HG03196 (cell line): ENCODE measurements at regions not wholly inside any gene's neighbourhood (a gene's known extent, or its start where the extent isn't known, plus 50 kb on each side); places are given as distances from the start of the nearest gene placed in this dataset.

Experiments used
- ATAC-seq: cut with Tn5 transposase; IDR thresholded peaks from one replicate; pipeline ENCODE4 v1.9.1; 2021; ENCODE audit not compliant: unreplicated experiment

GRCh38 chr1:229991104-229991513 is 75.9 kb upstream of the GALNT2 start:
- ATAC-seq: no peak

DNA sequence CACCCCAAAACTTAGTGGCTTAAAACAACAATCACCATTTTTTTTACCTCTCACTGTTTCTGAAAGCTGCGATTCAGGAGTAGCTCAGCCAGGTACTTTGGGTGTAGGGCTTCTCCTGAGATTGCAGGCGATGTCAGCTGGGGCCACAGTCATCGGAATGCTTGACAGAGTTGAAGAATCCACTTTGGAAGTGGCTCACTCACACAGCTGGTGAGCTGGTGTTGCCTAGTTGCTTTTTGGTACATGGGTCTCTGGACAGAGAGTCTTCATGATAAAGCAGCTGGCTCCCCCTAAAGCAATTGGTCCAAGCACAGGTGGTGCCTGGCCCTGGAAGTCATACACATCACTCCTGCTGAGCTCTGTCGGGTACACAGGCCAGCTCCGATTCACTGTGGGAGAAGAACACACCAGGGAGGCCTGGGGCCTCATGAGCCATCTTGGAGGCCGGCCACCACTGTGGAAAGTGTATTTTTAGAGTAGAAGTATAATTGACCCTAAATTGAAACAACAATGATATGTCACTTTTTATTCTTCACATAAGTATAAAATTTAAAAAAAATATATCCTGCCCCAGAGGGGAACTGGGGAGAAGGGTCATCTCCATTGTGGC is 75.2 kb upstream of the GALNT2 start:
- ATAC-seq: no peak

DNA sequence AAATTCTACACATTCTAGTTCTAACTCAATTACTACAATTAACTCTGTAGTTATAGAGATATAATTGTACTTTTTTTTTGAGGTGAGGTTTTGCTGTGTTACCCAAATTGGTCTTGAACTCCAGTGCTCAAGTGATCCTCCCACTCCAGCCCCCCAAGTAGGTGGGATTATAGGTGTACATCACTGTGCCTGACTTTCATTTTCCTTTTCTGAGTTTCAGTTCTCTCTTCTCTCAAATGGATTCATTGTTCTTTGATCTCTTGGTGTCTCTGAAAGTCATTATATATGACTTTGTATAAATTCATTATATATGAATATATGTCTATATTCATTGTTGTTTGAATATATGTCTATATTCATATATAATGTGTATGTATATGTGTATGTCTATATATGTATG is 74.0 kb upstream of the GALNT2 start:
- ATAC-seq: peak; percentile 56

GRCh38 chr1:229993894-229994293 is 73.1 kb upstream of the GALNT2 start:
- no peak for ATAC-seq

DNA sequence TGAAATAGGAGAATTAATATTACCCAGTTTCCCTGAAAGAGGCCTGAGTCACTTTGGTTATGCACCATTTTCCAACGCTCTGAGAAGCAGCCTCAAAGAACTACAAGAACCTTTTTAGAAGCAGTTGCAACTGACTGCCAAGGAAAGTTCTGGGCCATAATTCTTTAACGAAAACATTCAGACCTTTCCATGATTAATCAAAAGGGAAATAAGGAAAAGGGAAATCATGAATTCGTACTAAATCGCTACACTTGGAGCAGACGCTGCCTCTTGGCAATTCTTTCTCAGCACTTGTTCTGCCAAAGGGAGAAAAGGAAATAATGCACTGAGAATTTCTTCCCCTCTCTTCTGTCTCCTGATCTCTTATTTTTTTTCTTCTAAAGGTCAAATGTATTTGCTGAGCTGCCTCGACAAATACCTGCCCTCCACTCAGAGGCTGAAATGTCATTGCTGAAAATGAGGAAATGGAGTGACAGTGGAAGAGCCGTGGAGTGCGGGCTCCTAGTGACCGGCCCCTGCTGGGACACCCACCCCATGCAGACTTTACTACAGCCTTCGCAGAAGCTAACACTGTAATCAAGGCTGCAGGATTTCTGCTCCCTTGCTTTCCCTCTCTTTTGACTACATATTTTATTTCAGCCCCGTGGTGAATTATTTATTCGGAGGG is 67.9 kb upstream of the GALNT2 start:
- ATAC-seq: no peak

- no peak for ATAC-seq
Measured at GRCh38 chr1:230000493-230001184, 66.4 kb upstream of the GALNT2 start.

DNA sequence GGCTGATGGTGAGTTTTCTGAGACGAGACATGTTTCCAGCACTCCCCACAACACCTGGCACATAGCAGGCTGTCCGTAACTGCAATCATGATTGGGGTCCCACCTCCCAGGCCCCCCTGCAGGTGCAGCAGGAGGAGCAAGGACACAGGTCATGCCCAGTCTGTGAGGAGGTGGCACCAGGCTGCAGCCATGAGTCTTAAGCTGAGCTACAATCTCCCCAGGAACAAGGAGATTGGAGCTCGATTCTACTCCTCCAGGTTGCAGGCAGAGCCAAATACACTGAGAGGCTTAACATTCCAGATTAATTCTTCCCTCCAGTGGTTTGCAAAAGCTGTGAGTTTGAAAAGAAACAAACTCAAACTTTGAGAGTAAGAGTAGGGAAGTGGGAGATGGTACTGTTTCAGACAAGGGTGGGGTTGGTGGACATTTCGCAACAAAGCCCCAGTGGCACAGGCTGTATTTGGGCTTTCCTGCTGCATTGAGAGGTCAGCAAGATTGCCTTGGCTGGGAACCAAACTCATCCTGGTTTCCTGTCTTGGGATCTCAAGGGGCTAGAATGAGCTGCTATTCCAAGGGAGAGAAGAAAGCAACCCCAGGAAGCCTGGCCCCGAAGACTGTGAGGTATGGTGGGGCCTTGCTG is 64.8 kb upstream of the GALNT2 start:
- no peak for ATAC-seq

DNA sequence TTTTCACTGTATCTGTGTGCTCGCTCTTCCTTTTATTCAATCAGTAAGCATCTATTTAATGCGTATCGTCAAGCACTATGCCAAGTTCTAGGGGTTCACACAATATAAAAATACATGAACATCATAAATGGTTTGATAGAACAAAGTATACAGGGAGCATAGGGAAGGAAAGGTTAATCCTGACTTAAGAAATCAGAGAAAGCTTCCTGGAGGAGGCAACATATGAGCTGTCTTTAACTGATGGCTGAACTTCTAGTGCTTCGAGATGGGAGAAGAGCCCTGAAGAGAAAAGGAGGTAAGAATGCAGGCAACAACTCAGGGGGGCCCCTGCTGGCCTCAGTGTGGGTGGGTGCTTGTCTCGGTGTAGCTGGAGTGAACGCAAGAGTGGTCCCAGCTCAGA is 63.6 kb upstream of the GALNT2 start:
- no peak for ATAC-seq

DNA sequence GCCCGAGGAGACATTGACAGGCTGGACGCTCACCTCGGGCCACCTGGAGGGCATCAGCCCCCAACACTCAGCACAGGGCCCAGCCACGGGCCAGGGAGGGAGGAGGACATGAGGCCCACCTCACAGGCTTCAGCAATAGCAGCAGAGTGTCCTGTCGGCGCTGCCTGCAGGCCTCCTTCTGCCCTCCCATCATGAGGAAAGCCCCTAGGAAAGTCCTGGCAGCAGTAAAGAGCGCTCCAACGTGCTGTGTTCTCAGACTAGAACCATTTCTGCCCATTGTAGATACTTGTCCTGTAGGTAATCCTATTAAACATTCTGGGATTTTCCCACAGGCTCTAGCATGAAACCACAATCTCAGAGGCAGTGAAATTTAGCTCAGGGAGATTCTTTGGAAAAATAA is 62.0 kb upstream of the GALNT2 start:
- no peak for ATAC-seq

GRCh38 chr1:230008721-230009120 is 58.3 kb upstream of the GALNT2 start:
- no peak for ATAC-seq

DNA sequence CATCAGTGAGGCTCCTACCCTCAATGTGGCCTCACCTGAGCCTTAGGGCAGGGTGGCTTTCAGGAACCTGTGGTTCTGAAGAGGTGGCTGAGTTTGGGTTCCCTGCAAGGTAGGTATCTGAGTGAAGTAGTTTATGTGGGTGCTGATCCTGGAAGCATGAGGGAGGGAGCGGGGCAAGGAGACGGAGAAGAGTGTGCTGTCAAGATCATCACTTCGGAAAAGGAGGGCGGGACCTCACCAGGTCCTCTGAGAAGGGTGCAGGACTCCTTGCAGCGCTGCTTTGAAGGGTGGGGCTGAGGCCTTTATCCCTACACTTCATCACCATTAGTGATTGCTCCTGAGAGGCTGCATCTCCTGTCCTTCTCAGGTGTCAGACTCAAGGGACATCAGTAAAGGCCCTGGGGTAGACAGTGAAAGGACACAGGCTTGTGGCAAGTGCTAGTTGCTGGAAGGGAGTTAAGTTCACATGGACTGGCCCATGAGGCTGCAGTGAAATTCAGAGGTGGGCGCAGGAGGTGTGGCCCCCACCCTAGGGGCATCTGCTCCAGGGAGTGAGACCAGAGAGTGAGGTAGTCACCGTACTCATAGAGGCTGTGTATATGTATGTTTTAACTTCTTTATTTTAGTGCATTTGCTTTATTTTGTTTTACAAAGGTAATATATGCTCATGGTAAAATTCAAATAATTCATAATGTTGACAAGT is 57.3 kb upstream of the GALNT2 start:
- ATAC-seq: no peak

GRCh38 chr1:230010603-230011332 is 56.3 kb upstream of the GALNT2 start:
- no peak for ATAC-seq

GRCh38 chr1:230011333-230012092 is 55.5 kb upstream of the GALNT2 start:
- ATAC-seq: no peak

- no peak for ATAC-seq
Measured at GRCh38 chr1:230012093-230012393, 55.0 kb upstream of the GALNT2 start.

DNA sequence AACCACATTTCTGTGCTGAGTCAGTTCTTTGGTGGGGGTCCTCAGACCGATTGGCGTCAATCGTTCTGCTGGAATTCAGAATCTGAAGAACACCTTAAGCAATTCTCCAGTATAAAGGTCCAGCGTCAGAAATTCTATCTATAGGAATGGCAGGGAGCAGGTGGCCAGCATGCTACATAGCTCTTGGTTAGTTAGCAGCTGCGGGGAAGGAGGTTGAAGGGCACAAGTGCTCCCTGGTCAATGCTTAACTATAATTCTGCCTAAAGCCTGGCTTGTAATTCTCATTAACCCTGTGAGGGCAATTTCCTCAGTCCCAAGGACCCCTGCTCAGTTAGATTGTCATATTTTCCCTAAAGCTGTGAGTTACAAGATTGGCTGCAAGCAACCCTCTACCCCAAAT is 54.3 kb upstream of the GALNT2 start:
- ATAC-seq: no peak

- ATAC-seq: no peak
Measured at GRCh38 chr1:230016159-230016558, 50.9 kb upstream of the GALNT2 start.
